HEK293 (cell line): ENCODE measurements at regions not wholly inside any gene's neighbourhood (a gene's known extent, or its start where the extent isn't known, plus 50 kb on each side); places are given as distances from the start of the nearest gene placed in this dataset.

Experiments
- CTCF ChIA-PET: fragments of 350-600 bp; formaldehyde crosslinking; extraction: SDS; loops from one replicate; lab custom pipeline; 2021; ENCODE audit warnings: antibody characterized with exemption; lab: Yijun Ruan, JAX
- POLR2A ChIA-PET: fragments of 300-600 bp; formaldehyde crosslinking; extraction: SDS; loops from one replicate; lab custom pipeline; 2020; ENCODE audit warnings: antibody characterized with exemption, inconsistent platforms; lab: Yijun Ruan, JAX
- H3K27ac ChIP-seq: fragments of 200-500 bp; sonication (Bioruptor generic); 2 replicates; pipeline ENCODE4 v1.5.1; 2014; ENCODE audit warnings: low read depth, low read length, control low read depth, inconsistent platforms; ENCODE audit errors: extremely low read depth
- H3K36me3 ChIP-seq, 2 experiments: fragments of 200-500 bp in 1 of 2; sonication (Bioruptor generic) in 1 of 2; 1 replicate in 1 of 2; 2 replicates in 1 of 2; pipeline ENCODE4 v1.5.1; 2014 to 2017; ENCODE audit warnings: inconsistent platforms in 2 of 2, low read length in 2 of 2; ENCODE audit not compliant: control insufficient read depth in 2 of 2, insufficient read depth in 1 of 2
- H3K4me1 ChIP-seq: fragments of 200-500 bp; sonication (Bioruptor generic); 2 replicates; pipeline ENCODE4 v1.5.1; 2014; ENCODE audit warnings: mild to moderate bottlenecking, low read length, inconsistent platforms; ENCODE audit not compliant: control insufficient read depth, insufficient read depth
- H3K4me3 ChIP-seq: 2 replicates; pipeline ENCODE4 v1.5.1; 2011; ENCODE audit warnings: low read depth, mild to moderate bottlenecking, control low read depth, low read length, moderate library complexity
- H3K9me3 ChIP-seq: fragments of 200-500 bp; sonication (Bioruptor generic); 2 replicates; pipeline ENCODE4 v1.5.1; 2014; ENCODE audit warnings: low read depth, low read length, inconsistent platforms; ENCODE audit not compliant: control insufficient read depth, insufficient read depth
- FEZF1 ChIP-seq: fragments of 450-650 bp; formaldehyde crosslinking; IDR thresholded peaks from 2 replicates; pipeline ENCODE4 v1.5.1; 2016; ENCODE audit warnings: missing biosample characterization, missing genetic modification characterization
- HOXA7 ChIP-seq: sonication (generic); formaldehyde crosslinking; IDR thresholded peaks from 2 replicates; pipeline ENCODE4 v1.8.1; 2022; ENCODE audit warnings: missing genetic modification reagents, borderline replicate concordance
- MYNN ChIP-seq: fragments of 450-650 bp; formaldehyde crosslinking; IDR thresholded peaks from 2 replicates; pipeline ENCODE4 v1.5.1; 2016; ENCODE audit warnings: missing biosample characterization, missing genetic modification characterization, borderline replicate concordance
- PATZ1 ChIP-seq: fragments of 450-650 bp; formaldehyde crosslinking; IDR thresholded peaks from 2 replicates; pipeline ENCODE4 v1.5.1; 2016; ENCODE audit warnings: missing biosample characterization, missing genetic modification characterization
- SETDB1 ChIP-seq: IDR thresholded peaks from one replicate; pipeline ENCODE4 v1.6.1; 2017; ENCODE audit warnings: mild to moderate bottlenecking, low read length, moderate library complexity, mixed read lengths; ENCODE audit not compliant: insufficient read length
- ZBTB11 ChIP-seq: fragments of 450-650 bp; formaldehyde crosslinking; conservative IDR thresholded peaks from 2 replicates; pipeline ENCODE4 v1.5.1; 2016; ENCODE audit warnings: low read depth, missing biosample characterization, missing genetic modification characterization
- ZBTB20 ChIP-seq: fragments of 450-650 bp; formaldehyde crosslinking; IDR thresholded peaks from 2 replicates; pipeline ENCODE4 v1.5.1; 2016; ENCODE audit warnings: missing biosample characterization, missing genetic modification characterization
- ZBTB26 ChIP-seq: fragments of 450-650 bp; formaldehyde crosslinking; optimal IDR thresholded peaks from 2 replicates; pipeline ENCODE3; 2016; ENCODE audit warnings: missing biosample characterization, mild to moderate bottlenecking, missing genetic modification characterization
- ZBTB49 ChIP-seq: fragments of 450-650 bp; formaldehyde crosslinking; IDR thresholded peaks from 2 replicates; pipeline ENCODE4 v1.5.1; 2016; ENCODE audit warnings: missing biosample characterization, missing genetic modification characterization, low read depth
- ZBTB6 ChIP-seq: fragments of 450-650 bp; formaldehyde crosslinking; IDR thresholded peaks from 2 replicates; pipeline ENCODE4 v1.5.1; 2017; ENCODE audit warnings: missing biosample characterization, missing genetic modification characterization
- ZBTB7A ChIP-seq: fragments of 450-650 bp; formaldehyde crosslinking; IDR thresholded peaks from 2 replicates; pipeline ENCODE4 v1.5.1; 2016; ENCODE audit warnings: low read depth, missing biosample characterization, missing genetic modification characterization
- ZIC2 ChIP-seq: fragments of 450-650 bp; formaldehyde crosslinking; IDR thresholded peaks from 2 replicates; pipeline ENCODE4 v1.5.1; 2016; ENCODE audit warnings: missing biosample characterization, missing genetic modification characterization
- ZNF174 ChIP-seq: fragments of 450-650 bp; formaldehyde crosslinking; IDR thresholded peaks from 2 replicates; pipeline ENCODE4 v1.5.0; 2017; ENCODE audit warnings: missing biosample characterization, mild to moderate bottlenecking, missing genetic modification characterization
- ZNF19 ChIP-seq: fragments of 450-650 bp; formaldehyde crosslinking; IDR thresholded peaks from 2 replicates; pipeline ENCODE4; 2016; ENCODE audit warnings: missing biosample characterization, missing genetic modification characterization, low read depth
- ZNF280C ChIP-seq: fragments of 450-650 bp; formaldehyde crosslinking; IDR thresholded peaks from 2 replicates; pipeline ENCODE4 v1.5.1; 2016; ENCODE audit warnings: missing biosample characterization, missing genetic modification characterization
- ZNF433 ChIP-seq: fragments of 450-650 bp; formaldehyde crosslinking; IDR thresholded peaks from 2 replicates; pipeline ENCODE4 v1.5.1; 2016; ENCODE audit warnings: missing biosample characterization, missing genetic modification characterization, low read depth
- ZNF560 ChIP-seq: fragments of 450-650 bp; formaldehyde crosslinking; IDR thresholded peaks from 2 replicates; pipeline ENCODE4 v1.5.1; 2017; ENCODE audit warnings: missing biosample characterization, missing genetic modification characterization, borderline replicate concordance
- ZNF610 ChIP-seq: fragments of 450-650 bp; formaldehyde crosslinking; IDR thresholded peaks from 2 replicates; pipeline ENCODE4 v1.5.1; 2016; ENCODE audit warnings: missing biosample characterization, missing genetic modification characterization, borderline replicate concordance
- ZNF776 ChIP-seq: fragments of 450-650 bp; formaldehyde crosslinking; IDR thresholded peaks from 2 replicates; pipeline ENCODE4 v1.5.0; 2017; ENCODE audit warnings: missing biosample characterization, missing genetic modification characterization, borderline replicate concordance
- ZSCAN16 ChIP-seq: fragments of 450-650 bp; formaldehyde crosslinking; IDR thresholded peaks from 2 replicates; pipeline ENCODE4 v1.5.1; 2016; ENCODE audit warnings: missing biosample characterization, missing genetic modification characterization
- ZSCAN4 ChIP-seq: fragments of 450-650 bp; formaldehyde crosslinking; IDR thresholded peaks from 2 replicates; pipeline ENCODE4 v1.5.1; 2017; ENCODE audit warnings: missing biosample characterization, missing genetic modification characterization

GRCh38 chr5:157993986-157994691, 135.2 kb upstream of the CLINT1 start:
- no peaks in the 10 kb centered on the region for H3K9me3 ChIP-seq
- H3K4me1 ChIP-seq: 0 out of 2 replicates have a peak, but pooled peaks cover 2% of the 10 kb centered on the region
- CTCF ChIA-PET: interaction anchor here (0.6 to 3.3 kb wide), 25 partner anchors 13 to 239 kb away, joined by 3 to 32 read pairs (median 4); no protein-coding TSS in a partner anchor
- H3K27ac ChIP-seq: no peak overlapping the region
- TF ChIP-seq ZNF433 (no peak), ZNF776 (tag by site-specific recombination) (no peak), ZBTB7A (no peak), ZBTB6 (no peak), ZNF280C (tag by site-specific recombination) (no peak), ZSCAN16 (tag by site-specific recombination) (no peak), ZNF174 (no peak), ZBTB26 (tag by site-specific recombination) (no peak), FEZF1 (tag by site-specific recombination) (no peak), HOXA7 (CRISPR knock-in tag) (no peak), ZSCAN4 (tag by site-specific recombination) (no peak), ZIC2 (no peak), MYNN (no peak), PATZ1 (no peak)
- H3K4me3 ChIP-seq: no peak overlapping the region
- H3K36me3 ChIP-seq: no peaks in the 10 kb centered on the region
- POLR2A ChIA-PET: no interaction called here

GRCh38 chr5:157993201-157993600, 134.3 kb upstream of the CLINT1 start:
- 0 out of 2 replicates have a peak, but pooled peaks cover 2% of the 10 kb centered on the region for H3K4me1 ChIP-seq
- CTCF ChIA-PET: interaction anchor here (0.7 to 2.3 kb wide), 7 partner anchors 8 to 178 kb away, joined by 3 to 6 read pairs (median 4); no protein-coding TSS in a partner anchor
- H3K36me3 ChIP-seq: no peaks in the 10 kb centered on the region
- POLR2A ChIA-PET: no interaction called here
- no peak overlapping the region for H3K27ac ChIP-seq
- H3K4me3 ChIP-seq: no peak overlapping the region
- H3K9me3 ChIP-seq: no peaks in the 10 kb centered on the region
- no peak for TF ChIP-seq ZBTB20 (tag by site-specific recombination)
- no peak for TF ChIP-seq ZBTB49
- no peak for TF ChIP-seq ZNF560 (tag by site-specific recombination)
- TF ChIP-seq ZNF433: no peak
- no peak for TF ChIP-seq ZNF610 (tag by site-specific recombination)
- no peak for TF ChIP-seq ZBTB11 (tag by site-specific recombination)
- TF ChIP-seq SETDB1: no peak
- no peak for TF ChIP-seq ZNF19 (tag by site-specific recombination)
